HG03135 (cell line): ENCODE measurements at regions not wholly inside any gene's neighbourhood (a gene's known extent, or its start where the extent isn't known, plus 50 kb on each side); places are given as distances from the start of the nearest gene placed in this dataset.
"Not testable (repeated sequence)": the region's sequence is repeated elsewhere in the genome, so short reads cannot be mapped to it uniquely, and the experiment has no call there.

Source experiments
- ATAC-seq: cut with Tn5 transposase; IDR thresholded peaks from one replicate; pipeline ENCODE4 v1.9.1; 2021; ENCODE audit warnings: mild to moderate bottlenecking, moderate library complexity; ENCODE audit not compliant: unreplicated experiment

GRCh38 chr6:167707686-167708500 lies 118.8 kb upstream of the AFDN start:
- no peak for ATAC-seq

- ATAC-seq, result no peak
These were observed 118.1 kb upstream of the AFDN start for GRCh38 chr6:167708501-167709094.

DNA sequence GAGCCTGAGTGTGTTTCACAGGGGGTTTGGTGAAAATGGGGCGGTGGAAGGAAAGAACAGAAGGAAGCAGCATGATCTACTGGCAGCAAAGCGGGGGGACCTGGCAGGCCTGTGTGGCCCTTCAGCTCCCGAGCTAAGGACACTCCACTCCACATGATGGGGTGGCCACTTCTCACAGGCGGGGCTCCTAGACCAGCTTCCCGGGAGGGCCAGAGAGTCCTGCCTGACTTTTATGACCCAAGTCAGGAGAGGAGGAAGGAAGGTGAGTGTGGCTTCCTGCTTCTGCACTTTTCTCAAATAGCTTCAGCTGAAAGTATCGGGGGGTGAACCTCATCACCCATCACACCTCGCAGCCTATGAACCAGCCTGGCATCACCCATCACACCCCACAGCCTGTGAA lies 117.5 kb upstream of the AFDN start:
- no peak for ATAC-seq

DNA sequence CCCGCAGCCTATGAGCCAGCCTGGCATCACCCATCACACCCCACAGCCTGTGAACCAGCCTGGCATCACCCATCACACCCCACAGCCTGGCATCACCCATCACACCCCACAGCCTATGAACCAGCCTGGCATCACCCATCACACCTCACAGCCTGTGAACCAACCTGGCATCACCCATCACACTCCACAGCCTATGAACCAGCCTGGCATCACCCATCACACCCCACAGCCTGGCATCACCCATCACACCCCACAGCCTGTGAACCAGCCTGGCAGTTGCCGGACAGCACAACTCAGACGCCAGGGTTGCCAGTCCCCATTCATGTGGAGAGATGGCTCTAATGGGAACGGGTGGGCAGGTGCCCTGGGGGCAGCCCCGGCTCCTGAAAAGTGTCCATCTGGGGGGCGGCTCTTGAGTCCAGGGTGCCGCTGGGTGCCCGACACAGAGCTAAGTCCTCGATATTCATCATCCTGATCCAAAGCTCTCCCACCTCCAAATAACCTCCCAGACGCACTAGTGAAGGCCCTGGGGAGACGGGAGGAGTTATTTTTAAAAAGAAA lies 116.9 kb upstream of the AFDN start:
- ATAC-seq, result not testable (repeated sequence)

- ATAC-seq, result no peak
These were observed 116.3 kb upstream of the AFDN start for GRCh38 chr6:167710363-167710920.

DNA sequence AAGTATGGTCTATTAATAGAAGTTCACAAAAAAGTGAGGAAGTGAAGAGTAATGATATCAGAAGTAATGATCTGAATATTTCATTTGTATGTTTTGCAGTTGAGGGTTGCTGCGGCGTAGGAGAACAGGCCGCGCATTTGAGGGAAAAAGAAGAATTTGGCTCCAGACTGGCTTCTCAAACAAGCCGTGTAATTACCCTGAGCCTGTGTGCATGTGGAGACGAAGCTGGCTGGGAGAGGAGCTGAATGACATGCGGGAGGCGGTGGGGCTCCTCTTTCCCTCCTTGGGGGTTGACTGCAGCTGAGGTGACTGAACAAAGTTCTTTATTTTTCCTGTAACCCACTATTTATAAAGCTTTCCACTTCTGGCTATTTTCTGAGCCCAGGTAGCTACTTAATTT lies 115.5 kb upstream of the AFDN start:
- ATAC-seq, result no peak

DNA sequence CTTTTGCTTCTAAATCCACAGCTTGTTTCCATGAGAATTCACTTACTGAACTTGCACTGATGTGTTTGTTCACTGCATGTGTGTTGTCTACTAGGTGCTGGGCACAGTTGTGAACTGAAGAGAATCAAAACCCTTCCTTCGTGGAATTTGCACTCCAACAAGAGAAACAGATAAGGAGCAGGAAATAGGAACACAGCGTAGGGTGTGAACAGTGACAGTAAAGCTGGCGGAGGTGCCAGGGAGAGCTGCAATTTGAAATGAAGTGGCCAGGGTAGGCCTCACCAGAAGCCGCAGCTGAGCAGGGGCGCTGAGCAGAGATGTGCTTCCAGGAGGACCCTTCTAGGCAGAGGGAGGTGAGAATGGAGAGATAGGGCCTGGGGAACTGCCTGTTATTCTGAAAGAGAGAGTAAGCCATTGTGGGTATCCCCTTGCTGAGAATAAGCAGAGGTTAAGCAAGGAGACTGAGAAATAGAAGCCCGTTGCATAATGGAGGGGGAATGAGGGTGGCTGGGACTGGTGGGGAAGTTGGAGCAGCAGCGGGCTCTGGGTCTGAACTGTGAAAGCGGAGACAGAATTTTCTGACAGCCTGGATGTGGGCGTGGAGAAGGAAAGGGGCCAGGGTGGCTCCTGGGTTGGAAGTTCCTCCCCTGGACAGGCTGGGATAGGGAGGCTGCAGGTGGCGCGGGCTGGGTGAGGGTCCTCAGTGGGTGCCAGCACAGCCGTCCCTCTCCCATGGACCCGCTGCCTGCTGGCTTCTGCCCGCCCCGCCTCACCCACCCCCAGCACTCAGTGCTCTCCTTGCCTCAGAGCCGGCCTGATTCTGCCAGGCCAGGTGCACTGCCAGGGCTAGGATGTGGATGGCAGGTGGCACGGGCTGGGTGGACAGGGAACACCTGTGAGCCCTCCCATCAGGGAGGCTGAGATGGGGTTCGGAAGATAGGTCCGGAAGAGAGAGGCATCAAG lies 114.7 kb upstream of the AFDN start:
- ATAC-seq, result no peak

DNA sequence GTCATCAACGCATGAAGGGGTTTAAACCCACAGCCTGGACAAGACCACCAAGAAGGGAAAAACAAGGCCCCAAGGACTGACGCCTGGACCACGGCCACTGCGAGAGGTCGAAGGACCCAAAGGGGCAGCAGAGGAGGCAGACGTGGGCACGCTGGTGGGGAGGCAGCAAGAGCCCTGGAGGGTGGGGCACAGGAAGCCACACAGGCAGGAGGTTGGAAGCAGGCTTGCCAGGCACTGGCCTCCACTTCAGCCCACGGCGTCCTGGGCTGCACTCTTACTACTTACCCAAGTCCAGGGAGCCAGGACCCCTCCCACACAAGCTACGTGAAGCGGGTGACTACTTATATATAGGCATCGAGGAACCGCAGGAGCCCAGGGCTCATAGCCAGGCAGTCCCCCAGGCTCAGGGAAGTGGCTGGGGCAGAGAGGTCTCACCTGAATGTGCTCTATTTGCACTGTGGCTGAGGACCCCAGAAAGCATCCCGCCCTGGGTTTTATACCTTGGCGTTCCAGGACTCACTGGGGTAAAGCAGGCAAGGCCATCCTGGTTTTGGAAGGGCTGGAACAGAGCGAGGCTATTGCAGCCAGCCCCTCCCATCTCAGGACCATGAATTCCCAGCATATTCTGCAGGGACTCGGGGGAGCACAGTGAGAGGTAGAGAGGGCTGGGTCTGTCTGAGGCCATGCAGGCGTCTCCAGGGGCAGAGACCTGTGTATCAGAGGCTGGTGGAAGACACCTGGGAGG lies 113.8 kb upstream of the AFDN start:
- ATAC-seq, result no peak

GRCh38 chr6:167714152-167714551 lies 112.6 kb upstream of the AFDN start:
- ATAC-seq, result no peak

DNA sequence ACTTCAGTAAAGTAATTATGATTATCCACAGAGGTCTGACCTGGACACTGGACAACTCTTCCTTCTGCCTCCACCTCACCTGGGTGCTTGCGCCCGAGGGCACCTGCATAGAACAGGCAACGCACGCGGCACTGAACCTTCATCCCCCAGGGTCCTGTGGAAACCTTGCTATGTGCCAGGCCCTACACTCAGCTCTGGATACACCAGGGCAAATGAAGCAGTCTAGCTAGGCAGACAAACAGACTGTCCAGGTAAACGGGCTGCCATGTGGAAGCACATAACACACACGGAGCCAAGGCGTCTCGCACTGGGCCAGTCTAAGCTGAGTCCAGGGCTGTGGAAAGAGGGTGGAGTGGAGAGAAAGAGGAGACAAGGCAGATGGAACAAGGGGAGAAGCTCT lies 109.3 kb upstream of the AFDN start:
- ATAC-seq, result no peak

DNA sequence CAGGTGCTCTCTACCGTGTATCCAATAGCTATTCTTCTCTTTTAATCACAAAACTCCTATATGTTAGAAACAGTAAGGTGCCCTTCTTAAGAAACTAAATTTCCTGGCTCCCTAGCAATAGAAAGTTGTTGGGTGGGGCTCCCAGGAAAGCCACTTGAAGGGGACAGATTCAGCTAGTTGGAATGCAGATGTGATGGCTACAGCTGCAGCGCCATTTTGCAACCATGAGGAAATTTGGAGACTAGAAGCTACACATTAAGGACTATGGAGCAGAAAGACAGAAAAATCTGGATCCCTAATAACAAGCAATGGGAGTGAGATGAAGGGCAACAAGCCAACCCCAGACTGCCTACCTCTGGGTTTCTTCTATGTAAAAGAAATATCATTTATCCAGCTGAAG lies 108.8 kb upstream of the AFDN start:
- ATAC-seq, result no peak

- ATAC-seq, result no peak
These were observed 106.8 kb upstream of the AFDN start for GRCh38 chr6:167719920-167720319.

GRCh38 chr6:167720456-167721285 lies 106.0 kb upstream of the AFDN start:
- no peak for ATAC-seq

DNA sequence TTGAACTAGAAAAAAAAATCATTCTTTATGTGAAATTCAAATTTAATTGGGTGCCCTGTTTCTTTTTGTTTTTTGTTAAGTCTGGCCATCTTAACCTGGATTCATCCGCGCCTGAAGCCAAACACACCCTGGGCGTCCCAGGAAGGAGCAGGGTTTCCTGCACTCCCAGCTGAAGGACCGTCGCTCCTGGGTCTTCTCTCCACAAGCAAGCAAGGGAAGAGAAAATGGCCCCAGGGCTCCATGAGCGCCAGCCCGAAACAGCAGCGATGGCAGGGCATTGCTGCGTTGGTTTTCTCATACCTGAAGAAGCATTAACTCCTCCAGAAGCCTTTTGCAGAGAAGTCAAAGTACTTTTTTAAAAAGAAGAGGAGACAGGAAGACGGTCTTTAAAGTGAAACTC lies 105.4 kb upstream of the AFDN start:
- no peak for ATAC-seq

GRCh38 chr6:167722634-167723309 lies 103.9 kb upstream of the AFDN start:
- ATAC-seq, result no peak

DNA sequence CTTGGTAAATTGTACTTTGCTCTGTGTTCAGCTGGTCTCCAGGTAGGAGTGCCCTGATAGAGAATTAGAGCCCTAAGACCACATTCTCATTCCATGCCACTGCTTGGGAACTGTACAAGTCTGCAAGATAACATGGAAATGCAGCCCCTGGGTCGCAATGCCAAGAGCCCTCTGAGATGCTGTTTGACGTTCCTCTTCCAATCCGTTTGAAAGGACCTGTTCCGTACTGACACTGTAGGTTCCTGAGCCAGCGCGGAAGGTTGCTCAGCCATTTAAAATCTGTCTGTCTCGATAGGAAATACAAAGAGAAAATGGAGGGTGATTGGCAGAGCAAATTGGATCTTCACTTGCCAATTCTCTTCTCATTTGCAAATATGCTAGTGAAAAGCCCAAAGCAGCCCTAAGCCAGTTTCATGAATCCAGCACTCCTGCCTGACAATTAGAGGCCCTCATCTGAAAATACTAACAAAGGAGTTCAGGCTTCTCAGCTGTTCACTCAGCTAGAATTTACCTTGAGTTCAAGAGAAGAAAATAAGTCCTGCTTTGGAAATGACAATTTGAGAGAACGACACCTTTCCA lies 100.6 kb upstream of the AFDN start:
- no peak for ATAC-seq

DNA sequence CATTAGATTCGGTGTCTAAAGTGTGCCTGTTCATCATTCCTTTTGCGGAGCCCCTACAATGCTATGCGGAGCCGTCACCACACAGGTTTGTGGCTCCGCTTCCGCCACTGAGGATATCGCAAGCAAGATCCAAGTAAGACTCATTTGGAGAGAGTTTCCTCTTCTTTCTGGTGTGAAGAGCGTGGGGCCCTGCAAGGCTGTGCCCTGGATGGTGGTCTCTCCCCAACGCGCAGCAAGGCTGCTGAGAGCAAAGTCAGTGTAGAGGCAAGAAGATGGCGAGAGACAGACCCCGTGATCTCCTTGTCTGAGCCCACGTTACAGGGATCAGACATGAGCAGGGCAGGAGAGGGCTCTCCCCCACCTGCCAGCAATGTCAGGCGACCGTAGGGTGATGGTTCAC lies 96.3 kb upstream of the AFDN start:
- ATAC-seq, result no peak

- no peak for ATAC-seq
These were observed 95.5 kb upstream of the AFDN start for GRCh38 chr6:167731216-167731615.
